ACC112 (cell line): ENCODE measurements at regions not wholly inside any gene's neighbourhood (a gene's known extent, or its start where the extent isn't known, plus 50 kb on each side); places are given as distances from the start of the nearest gene placed in this dataset.

Experiments used
- H2AFZ ChIP-seq: fragments of 200-600 bp; sonication (generic); one replicate; pipeline ENCODE4 v1.6.0; 2017; ENCODE audit warnings: antibody characterized with exemption, low read length; ENCODE audit not compliant: unreplicated experiment
- H3K27ac ChIP-seq: fragments of 200-600 bp; sonication (generic); 2 replicates; pipeline ENCODE4 v1.5.1; 2014; ENCODE audit warnings: low read depth, mild to moderate bottlenecking, antibody characterized with exemption, low read length, moderate library complexity
- H3K27me3 ChIP-seq: fragments of 200-600 bp; sonication (generic); 2 replicates; pipeline ENCODE4 v1.6.1; 2014; ENCODE audit warnings: mild to moderate bottlenecking, antibody characterized with exemption, low read length, moderate library complexity, mixed read lengths; ENCODE audit not compliant: insufficient read depth
- H3K36me3 ChIP-seq: fragments of 200-600 bp; sonication (generic); 2 replicates; pipeline ENCODE4 v1.6.1; 2016; ENCODE audit warnings: mild to moderate bottlenecking, antibody characterized with exemption, low read length, moderate library complexity, mixed read lengths; ENCODE audit not compliant: insufficient read depth
- H3K4me1 ChIP-seq: fragments of 200-600 bp; sonication (generic); one replicate; pipeline ENCODE4 v1.6.1; 2016; ENCODE audit warnings: low read length, mixed read lengths; ENCODE audit not compliant: insufficient read depth, unreplicated experiment, control insufficient read depth
- H3K4me3 ChIP-seq: fragments of 200-600 bp; sonication (generic); 2 replicates; pipeline ENCODE4 v1.5.1; 2014; ENCODE audit warnings: mild to moderate bottlenecking, low read depth, low read length
- H3K79me2 ChIP-seq: fragments of 200-600 bp; sonication (generic); one replicate; pipeline ENCODE4 v1.6.0; 2016; ENCODE audit warnings: low read length; ENCODE audit not compliant: control insufficient read depth, unreplicated experiment, insufficient read depth

- H3K36me3 ChIP-seq: no peaks in the 10 kb centered on the region
- no peak overlapping the region for H2AFZ ChIP-seq
- H3K4me3 ChIP-seq: no peak overlapping the region
Observed at GRCh38 chr2:59732871-59733566, 820.4 kb downstream of the BCL11A start.

GRCh38 chr2:59727121-59727590 lies 826.3 kb downstream of the BCL11A start:
- Histone ChIP-seq H2AFZ (no peak overlapping the region), H3K36me3 (no peaks in the 10 kb centered on the region), H3K4me1 (no peaks in the 10 kb centered on the region), H3K4me3 (no peak overlapping the region), H3K27ac (no peak overlapping the region), H3K79me2 (no peaks in the 10 kb centered on the region), H3K27me3 (no peaks in the 10 kb centered on the region)

More at GRCh38 chr2:59732871-59733566, 820.4 kb downstream of the BCL11A start:
- Histone ChIP-seq H3K27me3 (no peaks in the 10 kb centered on the region), H3K4me1 (no peaks in the 10 kb centered on the region), H3K27ac (no peak overlapping the region), H3K79me2 (no peaks in the 10 kb centered on the region)

GRCh38 chr2:59726228-59727120 lies 827.0 kb downstream of the BCL11A start:
- H3K4me3 ChIP-seq: no peak overlapping the region
- H3K4me1 ChIP-seq: no peaks in the 10 kb centered on the region
- no peaks in the 10 kb centered on the region for H3K36me3 ChIP-seq
- no peaks in the 10 kb centered on the region for H3K27me3 ChIP-seq
- H3K27ac ChIP-seq: no peak overlapping the region
- H2AFZ ChIP-seq: no peak overlapping the region
- no peaks in the 10 kb centered on the region for H3K79me2 ChIP-seq

- H3K79me2 ChIP-seq: no peaks in the 10 kb centered on the region
- H3K27me3 ChIP-seq: no peaks in the 10 kb centered on the region
- H3K27ac ChIP-seq: no peak overlapping the region
- H3K4me1 ChIP-seq: no peaks in the 10 kb centered on the region
- no peak overlapping the region for H2AFZ ChIP-seq
- no peak overlapping the region for H3K4me3 ChIP-seq
- H3K36me3 ChIP-seq: no peaks in the 10 kb centered on the region
Observed at GRCh38 chr2:59724746-59725145, 828.7 kb downstream of the BCL11A start.

- Histone ChIP-seq H2AFZ (no peak overlapping the region), H3K4me3 (no peak overlapping the region), H3K27ac (no peak overlapping the region), H3K4me1 (no peaks in the 10 kb centered on the region), H3K79me2 (no peaks in the 10 kb centered on the region), H3K36me3 (no peaks in the 10 kb centered on the region), H3K27me3 (no peaks in the 10 kb centered on the region)
Observed at GRCh38 chr2:59720296-59720866, 833.1 kb downstream of the BCL11A start.

GRCh38 chr2:59713577-59713976 lies 839.9 kb downstream of the BCL11A start:
- H3K36me3 ChIP-seq: no peaks in the 10 kb centered on the region
- no peak overlapping the region for H3K27ac ChIP-seq
- no peak overlapping the region for H2AFZ ChIP-seq
- no peaks in the 10 kb centered on the region for H3K79me2 ChIP-seq
- H3K4me3 ChIP-seq: no peak overlapping the region
- H3K4me1 ChIP-seq: no peaks in the 10 kb centered on the region
- no peaks in the 10 kb centered on the region for H3K27me3 ChIP-seq

GRCh38 chr2:59711121-59711520 lies 842.3 kb downstream of the BCL11A start:
- Histone ChIP-seq H3K27me3 (no peaks in the 10 kb centered on the region), H3K4me1 (no peaks in the 10 kb centered on the region), H3K4me3 (no peak overlapping the region), H2AFZ (no peak overlapping the region), H3K36me3 (no peaks in the 10 kb centered on the region), H3K27ac (no peak overlapping the region), H3K79me2 (no peaks in the 10 kb centered on the region)

GRCh38 chr2:59706729-59707128 lies 846.7 kb downstream of the BCL11A start:
- no peaks in the 10 kb centered on the region for H3K4me1 ChIP-seq
- no peaks in the 10 kb centered on the region for H3K27me3 ChIP-seq
- H3K36me3 ChIP-seq: no peaks in the 10 kb centered on the region
- H3K27ac ChIP-seq: no peak overlapping the region
- no peak overlapping the region for H2AFZ ChIP-seq
- H3K4me3 ChIP-seq: no peak overlapping the region
- no peaks in the 10 kb centered on the region for H3K79me2 ChIP-seq

GRCh38 chr2:59703796-59704195 lies 849.7 kb downstream of the BCL11A start:
- Histone ChIP-seq H2AFZ (no peak overlapping the region), H3K4me3 (no peak overlapping the region), H3K36me3 (no peaks in the 10 kb centered on the region), H3K27me3 (no peaks in the 10 kb centered on the region), H3K4me1 (no peaks in the 10 kb centered on the region), H3K27ac (no peak overlapping the region), H3K79me2 (no peaks in the 10 kb centered on the region)

GRCh38 chr2:59702026-59702425 lies 851.4 kb downstream of the BCL11A start:
- H3K79me2 ChIP-seq: no peaks in the 10 kb centered on the region
- H2AFZ ChIP-seq: no peak overlapping the region
- no peaks in the 10 kb centered on the region for H3K27me3 ChIP-seq
- H3K36me3 ChIP-seq: no peaks in the 10 kb centered on the region
- H3K27ac ChIP-seq: no peak overlapping the region
- H3K4me3 ChIP-seq: no peak overlapping the region
- H3K4me1 ChIP-seq: no peaks in the 10 kb centered on the region
